Non-pigmented ciliary epithelial cell (primary cell): ENCODE measurements at regions not wholly inside any gene's neighbourhood (a gene's known extent, or its start where the extent isn't known, plus 50 kb on each side); places are given as distances from the start of the nearest gene placed in this dataset.

Source experiments
- DNase-seq: peaks from one replicate; pipeline ENCODE4 v3.0.0-alpha.2; 2010; ENCODE audit warnings: low read depth

- DNase-seq = no peak
These were observed 331.1 kb upstream of the B3GAT1 start for GRCh38 chr11:134742956-134743819.

GRCh38 chr11:134742224-134742612, 330.2 kb upstream of the B3GAT1 start:
- peak; percentile 28 for DNase-seq

GRCh38 chr11:134741453-134742223, 329.6 kb upstream of the B3GAT1 start:
- DNase-seq = peak; percentile 20

- DNase-seq = no peak
These were observed 328.7 kb upstream of the B3GAT1 start for GRCh38 chr11:134740590-134741261.

- DNase-seq = no peak
These were observed 327.1 kb upstream of the B3GAT1 start for GRCh38 chr11:134739136-134739535.

GRCh38 chr11:134738581-134738980, 326.5 kb upstream of the B3GAT1 start:
- no peak for DNase-seq

- DNase-seq = no peak
These were observed 325.8 kb upstream of the B3GAT1 start for GRCh38 chr11:134737563-134738510.

- no peak for DNase-seq
These were observed 324.4 kb upstream of the B3GAT1 start for GRCh38 chr11:134736251-134736947.

- no peak for DNase-seq
These were observed 322.9 kb upstream of the B3GAT1 start for GRCh38 chr11:134734894-134735293.

- DNase-seq = no peak
These were observed 322.3 kb upstream of the B3GAT1 start for GRCh38 chr11:134734141-134734845.

GRCh38 chr11:134733646-134734045, 321.6 kb upstream of the B3GAT1 start:
- DNase-seq = no peak

GRCh38 chr11:134731213-134731961, 319.3 kb upstream of the B3GAT1 start:
- DNase-seq = no peak

GRCh38 chr11:134730561-134731212, 318.6 kb upstream of the B3GAT1 start:
- DNase-seq = no peak

- no peak for DNase-seq
These were observed 318.1 kb upstream of the B3GAT1 start for GRCh38 chr11:134730101-134730500.

GRCh38 chr11:134728186-134728585, 316.1 kb upstream of the B3GAT1 start:
- DNase-seq = no peak

- DNase-seq = no peak
These were observed 315.6 kb upstream of the B3GAT1 start for GRCh38 chr11:134727636-134728035.

- no peak for DNase-seq
These were observed 315.2 kb upstream of the B3GAT1 start for GRCh38 chr11:134727204-134727603.

- no peak for DNase-seq
These were observed 313.9 kb upstream of the B3GAT1 start for GRCh38 chr11:134725716-134726639.
